ENCODE measurements at regions not wholly inside any gene's neighbourhood (a gene's known extent, or its start where the extent isn't known, plus 50 kb on each side); places are given as distances from the start of the nearest gene placed in this dataset.

GRCh38 chr5:85646641-85647040, 971.1 kb upstream of the COX7C start:
- TF ChIP-seq ZNF354B (CRISPR knock-in tag; IDR thresholded peaks at IDR 0.05) = no peak
- no peak for TF ChIP-seq GATAD2B (IDR thresholded peaks at IDR 0.05; ENCODE audit: borderline replicate concordance)
- TF ChIP-seq FOS (IDR thresholded peaks at IDR 0.05; ENCODE audit: extremely low read depth, insufficient read length) = no peak
- no peak for TF ChIP-seq SNAPC5 (CRISPR knock-in tag; IDR thresholded peaks at IDR 0.05)
- no peak for TF ChIP-seq MAX (CRISPR knock-in tag; IDR thresholded peaks at IDR 0.05)
- TF ChIP-seq REST (IDR thresholded peaks at IDR 0.05; ENCODE audit: borderline replicate concordance) = no peak
- no peak for TF ChIP-seq REST (CRISPR knock-in tag; IDR thresholded peaks at IDR 0.05; ENCODE audit: low read depth)
- no peak for TF ChIP-seq NR3C1 (CRISPR knock-in tag; IDR thresholded peaks at IDR 0.05)
- no peak for TF ChIP-seq CTBP1 (IDR thresholded peaks at IDR 0.05; ENCODE audit: borderline replicate concordance)
- no peak for TF ChIP-seq KLF16 (IDR thresholded peaks at IDR 0.05)
- no peak for TF ChIP-seq CHD2 (IDR thresholded peaks at IDR 0.05; ENCODE audit: low read depth, low read length)
- TF ChIP-seq JUNB (CRISPR knock-in tag; conservative IDR thresholded peaks at IDR 0.05) = no peak
- TF ChIP-seq FOSL1 (tag; conservative IDR thresholded peaks at IDR 0.05) = no peak
- TF ChIP-seq CUX1 (CRISPR knock-in tag; IDR thresholded peaks at IDR 0.05) = no peak
